A673 (cell line): ENCODE measurements at regions not wholly inside any gene's neighbourhood (a gene's known extent, or its start where the extent isn't known, plus 50 kb on each side); places are given as distances from the start of the nearest gene placed in this dataset.
"Not testable (repeated sequence)": the region's sequence is repeated elsewhere in the genome, so short reads cannot be mapped to it uniquely, and the experiment has no call there.

Experiments
- BruUV-seq: library from RNA; stranded (reverse); fragments of 400-500 nt; replicated peaks from 2 replicates; lab custom pipeline; 2021; lab: Mats Ljungman, UMichigan
- CTCF ChIA-PET: fragments of 300-600 bp; sonication (Branson Sonifier 250); formaldehyde crosslinking; loops from one replicate; lab custom pipeline; 2022; ENCODE audit warnings: antibody characterized with exemption; lab: Charles Lee
- POLR2A ChIA-PET: fragments of 300-600 bp; sonication (Branson Sonifier 250); formaldehyde crosslinking; loops from one replicate; lab custom pipeline; 2022; ENCODE audit warnings: antibody characterized with exemption; ENCODE audit not compliant: low non-redundant PET; lab: Charles Lee
- DNase-seq: peaks from one replicate; pipeline ENCODE4 v3.0.0-alpha.2; 2015; ENCODE audit warnings: low spot score
- H3K27ac ChIP-seq: fragments of 200-600 bp; sonication (generic); 2 replicates; pipeline ENCODE4 v1.5.1; 2016; ENCODE audit warnings: mixed run types, low read depth, mild to moderate bottlenecking, mixed read lengths, antibody characterized with exemption, low read length; ENCODE audit not compliant: poor library complexity, severe bottlenecking
- H3K27me3 ChIP-seq: fragments of 200-600 bp; sonication (generic); replicated peaks from 2 replicates; pipeline ENCODE4 v1.6.1; 2017; ENCODE audit warnings: mixed run types, low read depth, mild to moderate bottlenecking, mixed read lengths, antibody characterized with exemption, low read length; ENCODE audit not compliant: insufficient read depth, poor library complexity
- H3K36me3 ChIP-seq: fragments of 200-600 bp; sonication (generic); 2 replicates; pipeline ENCODE4 v1.6.1; 2016; ENCODE audit warnings: mixed run types, mild to moderate bottlenecking, mixed read lengths, antibody characterized with exemption, low read length; ENCODE audit not compliant: insufficient read depth, poor library complexity, severe bottlenecking
- H3K4me1 ChIP-seq: fragments of 200-600 bp; sonication (generic); 2 replicates; pipeline ENCODE4 v1.6.1; 2017; ENCODE audit warnings: mixed run types, mild to moderate bottlenecking, mixed read lengths, antibody characterized with exemption, low read length; ENCODE audit not compliant: insufficient read depth, poor library complexity, severe bottlenecking
- H3K4me3 ChIP-seq: fragments of 200-600 bp; sonication (generic); 2 replicates; pipeline ENCODE4 v1.5.1; 2016; ENCODE audit warnings: low read depth, mixed run types, mild to moderate bottlenecking, mixed read lengths, low read length; ENCODE audit not compliant: poor library complexity, severe bottlenecking
- H3K9me3 ChIP-seq: fragments of 200-600 bp; sonication (generic); 2 replicates; pipeline ENCODE4 v1.6.1; 2016; ENCODE audit warnings: mixed run types, low read depth, mild to moderate bottlenecking, mixed read lengths, antibody characterized with exemption, low read length; ENCODE audit not compliant: poor library complexity, severe bottlenecking
- EZH2 ChIP-seq: fragments of 200-600 bp; sonication (generic); IDR thresholded peaks from 2 replicates; pipeline ENCODE4 v1.6.1; 2017; ENCODE audit warnings: borderline replicate concordance, low read depth, mild to moderate bottlenecking, mixed read lengths, antibody characterized with exemption, low read length; ENCODE audit not compliant: poor library complexity, severe bottlenecking
- intact Hi-C: fragments of 100-400 bp; cut with micrococcal nuclease; formaldehyde crosslinking; loops from one replicate; pipeline ENCODE4 v1.10.0; 2022; ENCODE audit not compliant: unreplicated experiment
- TF ChIP-seq, protein P1 (sequence below): fragments of 300-800, 200-600 bp; sonication (generic); conservative IDR thresholded peaks from 2 replicates; pipeline ENCODE4 v1.5.1; 2017; ENCODE audit warnings: low read depth, mild to moderate bottlenecking, antibody characterized with exemption, low read length, moderate library complexity, mixed read lengths

DNA sequence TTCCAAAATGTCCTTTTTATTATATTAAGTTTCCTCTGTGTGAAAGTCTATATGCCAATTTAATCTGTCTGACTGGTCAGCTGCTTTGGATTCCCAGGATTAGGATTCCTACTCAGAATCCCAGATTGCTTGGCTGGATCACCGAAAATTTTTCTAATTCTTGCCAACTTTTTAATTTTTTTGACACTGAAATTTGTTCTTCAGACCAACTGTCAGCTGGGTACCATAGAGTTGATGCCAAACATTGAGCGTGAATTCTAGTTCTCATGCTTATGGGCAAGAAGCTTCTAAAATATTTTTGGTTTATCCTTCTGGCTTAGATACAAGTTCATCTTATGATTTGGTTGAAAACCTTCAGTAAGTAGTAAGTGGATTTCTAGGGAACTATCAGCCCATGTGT lies 1611.4 kb upstream of the FLRT2 start:
- no peak for DNase-seq
- H3K27ac ChIP-seq = no peak overlapping the region
- peaks cover under 1% of the 10 kb centered on the region for H3K4me1 ChIP-seq
- CTCF ChIA-PET = no interaction called here
- POLR2A ChIA-PET = no interaction called here
- BruUV-seq = no TSS peak
- intact Hi-C loops = no loop called here
- no peak for TF ChIP-seq EZH2
- TF ChIP-seq, protein P1, sequence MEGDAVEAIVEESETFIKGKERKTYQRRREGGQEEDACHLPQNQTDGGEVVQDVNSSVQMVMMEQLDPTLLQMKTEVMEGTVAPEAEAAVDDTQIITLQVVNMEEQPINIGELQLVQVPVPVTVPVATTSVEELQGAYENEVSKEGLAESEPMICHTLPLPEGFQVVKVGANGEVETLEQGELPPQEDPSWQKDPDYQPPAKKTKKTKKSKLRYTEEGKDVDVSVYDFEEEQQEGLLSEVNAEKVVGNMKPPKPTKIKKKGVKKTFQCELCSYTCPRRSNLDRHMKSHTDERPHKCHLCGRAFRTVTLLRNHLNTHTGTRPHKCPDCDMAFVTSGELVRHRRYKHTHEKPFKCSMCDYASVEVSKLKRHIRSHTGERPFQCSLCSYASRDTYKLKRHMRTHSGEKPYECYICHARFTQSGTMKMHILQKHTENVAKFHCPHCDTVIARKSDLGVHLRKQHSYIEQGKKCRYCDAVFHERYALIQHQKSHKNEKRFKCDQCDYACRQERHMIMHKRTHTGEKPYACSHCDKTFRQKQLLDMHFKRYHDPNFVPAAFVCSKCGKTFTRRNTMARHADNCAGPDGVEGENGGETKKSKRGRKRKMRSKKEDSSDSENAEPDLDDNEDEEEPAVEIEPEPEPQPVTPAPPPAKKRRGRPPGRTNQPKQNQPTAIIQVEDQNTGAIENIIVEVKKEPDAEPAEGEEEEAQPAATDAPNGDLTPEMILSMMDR = no peak
- H3K4me3 ChIP-seq = no peak overlapping the region
- no peaks in the 10 kb centered on the region for H3K36me3 ChIP-seq
- no peaks in the 10 kb centered on the region for H3K9me3 ChIP-seq
- no peaks in the 10 kb centered on the region for H3K27me3 ChIP-seq

DNA sequence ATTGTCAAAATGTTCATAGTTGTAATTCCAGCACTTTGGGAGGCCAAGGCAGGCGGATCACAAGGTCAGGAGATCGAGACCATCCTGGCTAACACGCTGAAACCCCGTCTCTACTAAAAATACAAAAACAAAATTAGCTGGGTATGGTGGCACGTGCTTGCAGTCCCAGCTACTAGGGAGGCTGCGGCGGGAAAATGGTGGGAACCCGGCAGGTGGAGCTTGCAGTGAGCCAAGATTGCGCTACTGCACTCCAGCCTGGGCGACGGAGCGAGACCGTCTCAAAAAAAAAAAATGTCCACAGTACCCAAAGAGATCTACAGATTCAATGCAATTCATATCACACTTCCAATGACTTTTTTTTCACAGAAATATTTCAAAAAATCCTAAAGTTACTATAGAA lies 1610.3 kb upstream of the FLRT2 start:
- BruUV-seq = not testable (repeated sequence)

DNA sequence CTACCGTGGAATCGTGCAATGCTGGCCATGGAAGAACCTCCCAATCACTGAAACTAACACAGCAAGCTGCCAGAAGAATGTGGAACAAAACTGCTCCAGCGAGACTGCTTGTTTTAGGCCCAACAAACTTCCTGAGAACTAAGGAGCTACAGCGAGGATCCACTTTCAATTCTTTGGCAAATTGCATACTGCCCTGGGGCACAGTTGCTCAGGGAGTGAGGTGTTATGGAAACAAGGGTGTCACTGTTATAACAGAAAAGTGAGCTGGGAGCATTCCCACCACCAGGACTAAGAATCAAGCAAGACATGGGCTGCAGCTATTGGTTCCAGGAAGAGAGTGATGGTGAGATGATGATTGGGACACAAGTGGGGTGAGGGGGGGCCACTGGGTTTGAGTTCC lies 1606.1 kb upstream of the FLRT2 start:
- Histone ChIP-seq H3K9me3 (no peaks in the 10 kb centered on the region), H3K27me3 (no peaks in the 10 kb centered on the region), H3K36me3 (no peaks in the 10 kb centered on the region), H3K27ac (no peak overlapping the region), H3K4me1 (no peaks in the 10 kb centered on the region), H3K4me3 (no peak overlapping the region)
- intact Hi-C loops = no loop called here
- no peak for TF ChIP-seq EZH2
- TF ChIP-seq, protein P1 = no peak
- ChIA-PET CTCF (no interaction called here), POLR2A (no interaction called here)
- no TSS peak for BruUV-seq
- DNase-seq = no peak

More for the DNA sequence above, 1610.3 kb upstream of the FLRT2 start:
- DNase-seq, intact Hi-C loops, H3K4me1 ChIP-seq, POLR2A ChIA-PET, H3K9me3 ChIP-seq, H3K27me3 ChIP-seq, H3K27ac ChIP-seq, CTCF ChIA-PET, H3K36me3 ChIP-seq, H3K4me3 ChIP-seq: not testable (repeated sequence)

DNA sequence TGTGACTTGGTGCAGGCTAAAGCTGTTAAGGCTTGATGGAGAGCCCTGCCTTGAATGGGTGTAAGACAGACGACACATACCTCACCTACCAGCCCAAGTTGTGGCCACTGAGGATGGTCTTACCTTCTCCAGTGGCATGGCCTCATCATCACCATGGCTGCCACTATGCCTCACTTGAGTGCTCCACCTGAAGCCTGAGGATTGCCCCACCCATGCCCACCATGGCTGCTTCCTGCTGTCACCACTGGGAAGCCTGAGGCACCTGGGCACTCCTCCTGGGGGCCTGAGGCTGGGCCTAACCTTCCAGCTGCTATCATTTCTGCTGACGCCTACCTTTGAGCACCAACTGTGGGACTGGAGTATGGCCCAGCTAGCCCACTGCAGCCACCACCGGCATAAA lies 1605.7 kb upstream of the FLRT2 start:
- DNase-seq = no peak
- CTCF ChIA-PET = no interaction called here
- TF ChIP-seq EZH2 = no peak
- TF ChIP-seq, protein P1 = no peak
- H3K36me3 ChIP-seq = no peaks in the 10 kb centered on the region
- no peak overlapping the region for H3K4me3 ChIP-seq
- H3K27me3 ChIP-seq = no peaks in the 10 kb centered on the region
- H3K4me1 ChIP-seq = no peaks in the 10 kb centered on the region
- intact Hi-C loops = no loop called here
- H3K27ac ChIP-seq = no peak overlapping the region
- no peaks in the 10 kb centered on the region for H3K9me3 ChIP-seq
- POLR2A ChIA-PET = no interaction called here
- BruUV-seq = no TSS peak
